Jurkat, Clone E6-1 (cell line): ENCODE measurements at regions not wholly inside any gene's neighbourhood (a gene's known extent, or its start where the extent isn't known, plus 50 kb on each side); places are given as distances from the start of the nearest gene placed in this dataset.

Experiments
- DNase-seq: peaks from one replicate; pipeline ENCODE4 v3.0.0-alpha.2; 2011; ENCODE audit warnings: low read depth, low spot score
- H3K4me3 ChIP-seq: 2 replicates; pipeline ENCODE4 v1.5.1; 2011; ENCODE audit warnings: mild to moderate bottlenecking, low read length, control low read depth, moderate library complexity

- no peak overlapping the region for H3K4me3 ChIP-seq
- DNase-seq: no peak
Observed at GRCh38 chr5:54829676-54830535, 155.5 kb downstream of the ESM1 start.

DNA sequence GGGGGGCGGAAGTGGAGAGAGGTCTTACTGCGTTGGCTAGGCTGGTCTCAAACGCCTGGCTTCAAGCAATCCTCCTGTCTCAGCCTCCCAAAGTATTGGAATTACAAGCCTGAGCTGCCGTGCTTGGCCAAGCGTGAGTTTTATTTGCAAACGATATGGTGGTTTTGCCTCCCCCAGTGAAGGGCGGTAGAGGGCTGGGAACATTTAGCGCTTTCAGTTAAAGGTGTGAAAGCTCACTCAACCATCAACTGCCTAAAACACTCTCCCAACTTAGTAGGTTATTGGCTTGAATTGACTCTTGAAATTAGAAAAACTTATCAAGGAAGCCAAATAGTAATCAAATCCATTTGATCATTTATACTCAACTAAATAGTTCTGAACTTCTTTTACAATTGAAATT, 156.3 kb downstream of the ESM1 start:
- no peak for DNase-seq
- H3K4me3 ChIP-seq: no peak overlapping the region

GRCh38 chr5:54828151-54828550, 157.2 kb downstream of the ESM1 start:
- DNase-seq: no peak
- H3K4me3 ChIP-seq: no peak overlapping the region

GRCh38 chr5:54825005-54825404, 160.4 kb downstream of the ESM1 start:
- no peak for DNase-seq

DNA sequence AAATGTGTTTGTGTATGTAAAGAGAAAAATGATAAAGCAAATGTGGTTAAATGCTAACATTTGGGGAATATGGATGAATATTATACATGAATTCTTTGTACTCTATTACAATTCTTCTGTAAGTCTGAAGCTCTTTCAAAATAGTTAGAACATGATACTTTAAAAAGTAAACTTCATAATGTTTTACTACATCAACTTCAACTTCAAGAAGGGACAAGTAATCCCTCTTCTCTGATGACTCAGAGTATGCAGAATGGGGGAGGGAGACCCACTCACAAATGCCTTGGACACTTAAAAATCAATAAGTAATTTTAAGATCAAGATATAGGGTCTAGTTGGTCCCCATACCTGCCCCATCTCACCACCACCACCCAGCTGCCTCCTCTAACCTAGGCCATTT, 162.4 kb downstream of the ESM1 start:
- H3K4me3 ChIP-seq: no peak overlapping the region

More at GRCh38 chr5:54825005-54825404, 160.4 kb downstream of the ESM1 start:
- H3K4me3 ChIP-seq: no peak overlapping the region

DNA sequence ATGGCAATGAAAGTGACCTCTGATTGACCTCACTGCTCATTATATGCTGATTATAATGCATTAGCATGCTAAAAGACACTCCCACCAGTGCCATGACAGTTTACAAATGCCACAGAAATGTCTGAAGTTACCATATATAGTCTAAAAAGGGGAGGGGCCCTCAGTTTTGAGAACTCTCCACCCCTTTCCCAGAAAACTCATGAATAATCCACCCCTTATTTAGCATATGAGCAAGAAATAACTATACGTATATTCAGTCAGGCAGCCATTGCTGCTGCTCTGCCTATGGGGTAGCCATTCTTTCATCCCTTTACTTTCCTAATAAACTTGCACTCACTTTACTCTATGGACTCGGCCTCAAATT, 163.1 kb downstream of the ESM1 start:
- DNase-seq: no peak
- H3K4me3 ChIP-seq: no peak overlapping the region

More for the DNA sequence above, 162.4 kb downstream of the ESM1 start:
- no peak for DNase-seq

DNA sequence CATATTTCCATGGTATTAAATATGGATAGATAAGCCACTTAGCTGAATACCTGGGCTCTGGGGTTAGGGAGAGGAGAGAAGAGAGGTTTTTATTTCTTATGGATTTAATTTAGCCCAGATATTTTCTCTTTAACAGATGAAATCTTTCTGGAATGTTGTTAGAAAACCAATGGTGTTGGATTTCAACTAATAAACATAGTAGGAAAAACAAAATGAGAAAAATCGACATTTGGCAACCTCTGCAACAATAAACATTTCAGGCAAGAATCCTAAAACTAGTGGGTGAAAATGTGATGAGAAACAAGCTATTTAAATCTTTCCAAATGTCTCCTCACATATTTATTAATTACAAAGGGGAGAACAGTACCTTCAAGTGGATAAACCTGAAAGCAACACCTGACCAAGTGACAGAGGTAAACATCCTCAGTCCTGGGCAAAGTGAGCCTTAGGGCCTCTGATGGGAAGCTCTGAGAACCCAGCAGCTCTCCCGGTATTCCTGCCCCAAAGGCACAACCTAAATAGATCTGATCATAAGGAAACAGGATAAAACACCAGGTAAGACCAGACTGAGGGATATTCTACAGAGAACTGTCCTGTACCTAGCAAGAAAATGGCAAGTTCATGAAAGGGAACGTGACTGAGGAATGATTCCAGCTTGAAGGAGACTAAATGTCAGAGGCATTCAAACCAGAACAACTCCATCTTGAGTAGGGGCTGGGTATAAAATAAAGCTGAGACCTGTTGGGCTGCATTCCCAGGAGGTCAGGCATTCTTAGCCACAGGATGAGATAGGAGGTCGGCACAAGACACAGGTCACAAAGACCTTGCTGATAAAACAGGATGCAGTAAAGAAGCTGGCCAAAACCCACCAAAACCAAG, 163.7 kb downstream of the ESM1 start:
- DNase-seq: no peak
- no peak overlapping the region for H3K4me3 ChIP-seq

- DNase-seq: no peak
Observed at GRCh38 chr5:54820346-54821134, 164.9 kb downstream of the ESM1 start.

DNA sequence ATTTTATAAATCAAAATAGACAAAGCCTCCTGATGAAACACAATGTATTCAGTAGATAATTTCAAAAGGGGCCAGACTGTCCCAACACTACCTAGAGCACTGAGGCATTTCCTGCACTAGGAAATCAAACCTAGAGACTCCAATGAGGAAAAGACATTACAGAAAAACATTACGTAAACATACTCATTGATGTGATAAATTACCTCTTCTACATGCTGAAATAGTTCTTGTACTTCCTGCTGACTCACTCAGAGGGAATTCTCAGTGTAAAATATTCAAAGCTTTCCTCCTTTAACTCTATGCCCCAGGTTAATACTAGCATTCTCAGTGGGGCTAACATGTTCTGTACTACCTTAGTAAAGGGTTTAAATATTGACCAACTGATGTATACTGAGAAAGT, 178.0 kb downstream of the ESM1 start:
- no peak for DNase-seq
- no peak overlapping the region for H3K4me3 ChIP-seq

More at GRCh38 chr5:54820346-54821134, 164.9 kb downstream of the ESM1 start:
- no peak overlapping the region for H3K4me3 ChIP-seq

GRCh38 chr5:54804521-54804920, 180.9 kb downstream of the ESM1 start:
- no peak for DNase-seq
- no peak overlapping the region for H3K4me3 ChIP-seq

DNA sequence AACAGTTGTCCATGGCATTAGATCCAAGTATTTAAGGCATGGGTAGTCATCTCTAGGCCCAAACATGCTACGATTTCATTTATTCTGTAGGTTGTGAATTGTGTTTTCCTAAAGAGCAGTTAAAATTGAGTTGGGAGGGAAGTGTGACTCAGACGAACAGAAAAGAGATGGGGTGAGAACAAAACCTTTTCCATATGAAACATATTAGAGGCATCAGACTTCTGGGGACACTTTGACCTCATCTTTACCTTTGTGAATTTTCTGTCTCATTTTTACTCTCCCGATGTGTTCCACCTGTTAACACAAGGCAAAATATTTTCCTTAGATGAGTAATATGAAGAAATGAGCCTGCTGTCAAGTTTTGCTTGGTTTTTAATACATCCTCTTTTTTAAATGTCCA, 181.3 kb downstream of the ESM1 start:
- H3K4me3 ChIP-seq: no peak overlapping the region
- DNase-seq: no peak

GRCh38 chr5:54803471-54804011, 181.9 kb downstream of the ESM1 start:
- no peak overlapping the region for H3K4me3 ChIP-seq
- no peak for DNase-seq

- no peak for DNase-seq
- H3K4me3 ChIP-seq: no peak overlapping the region
Observed at GRCh38 chr5:54799645-54800044, 185.7 kb downstream of the ESM1 start.

DNA sequence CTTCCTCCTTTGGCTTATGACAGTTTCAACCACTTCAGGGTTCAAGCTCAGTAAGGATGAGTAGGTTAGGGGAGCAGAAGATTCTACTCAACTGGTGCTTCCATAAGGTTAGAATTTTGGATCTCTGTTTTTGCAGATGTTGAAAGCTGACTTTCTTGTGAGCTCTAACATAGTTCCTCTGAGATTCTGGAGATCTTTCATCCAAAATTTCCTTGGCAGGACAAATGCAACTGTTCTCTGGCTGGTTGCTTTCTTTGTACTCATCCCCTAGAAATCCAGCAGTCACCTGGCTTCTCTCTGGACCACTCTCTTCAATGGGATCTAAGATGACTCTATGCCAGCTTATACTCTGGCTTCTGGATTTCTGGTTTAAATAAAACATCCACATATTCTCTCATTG, 189.6 kb downstream of the ESM1 start:
- no peak overlapping the region for H3K4me3 ChIP-seq
- DNase-seq: no peak

- no peak for DNase-seq
Observed at GRCh38 chr5:54795284-54795683, 190.1 kb downstream of the ESM1 start.

GRCh38 chr5:54794135-54794975, 191.0 kb downstream of the ESM1 start:
- H3K4me3 ChIP-seq: no peak overlapping the region

More at GRCh38 chr5:54795284-54795683, 190.1 kb downstream of the ESM1 start:
- H3K4me3 ChIP-seq: no peak overlapping the region

GRCh38 chr5:54793468-54794134, 191.8 kb downstream of the ESM1 start:
- H3K4me3 ChIP-seq: no peak overlapping the region
- DNase-seq: no peak

More at GRCh38 chr5:54794135-54794975, 191.0 kb downstream of the ESM1 start:
- peak; percentile 52 for DNase-seq
